NCI-H82 treated with DMSO at 0.1 percent for 48 hours (cell line): ENCODE measurements at regions not wholly inside any gene's neighbourhood (a gene's known extent, or its start where the extent isn't known, plus 50 kb on each side); places are given as distances from the start of the nearest gene placed in this dataset.

ENCODE experiments used
- DNase-seq: peaks from one replicate; lab custom pipeline; 2025; ENCODE audit not compliant: unreplicated experiment; lab: John Stamatoyannopoulos, UW

- no peak for DNase-seq
These were observed 140.8 kb upstream of the ADAMTSL1 start for GRCh38 chr9:18333157-18333556.

DNA sequence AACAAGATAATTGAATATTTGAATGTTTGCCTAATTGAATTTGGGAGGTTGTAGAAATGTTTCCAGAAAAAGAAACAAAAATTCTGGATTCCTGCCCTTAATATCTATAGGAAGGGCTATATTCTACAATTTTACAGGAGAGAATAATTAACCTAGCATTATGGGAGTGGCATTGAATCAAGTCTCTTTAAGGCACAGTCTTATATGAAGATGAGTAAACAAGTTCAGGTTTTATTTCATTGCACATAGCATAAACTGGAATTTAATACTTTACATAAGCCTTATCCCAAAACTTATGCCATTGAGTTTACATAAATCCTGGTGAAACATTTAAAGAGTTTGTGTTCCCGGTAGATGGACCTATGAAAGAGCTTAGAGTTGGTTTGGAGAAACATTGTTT lies 138.1 kb upstream of the ADAMTSL1 start:
- DNase-seq, result no peak

DNA sequence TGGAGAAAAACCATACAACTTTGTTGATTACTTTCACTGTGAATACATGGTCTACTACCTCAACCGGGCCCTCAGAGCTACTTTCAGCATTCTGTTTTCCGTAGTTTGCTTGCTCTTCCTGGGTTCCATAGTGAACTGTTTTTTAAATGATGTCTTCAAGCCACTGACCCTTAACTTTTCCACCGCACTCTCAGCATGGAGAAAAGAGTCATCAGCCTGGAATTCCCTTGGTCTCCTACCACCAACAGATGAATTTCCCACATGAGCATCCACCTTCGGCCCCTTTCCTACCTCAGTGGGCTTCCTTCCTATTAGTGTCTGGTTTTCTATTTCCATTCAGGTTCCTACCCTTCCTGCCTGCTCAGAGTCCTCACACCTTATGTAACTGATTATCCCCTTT lies 135.9 kb upstream of the ADAMTSL1 start:
- no peak for DNase-seq

- no peak for DNase-seq
These were observed 130.2 kb upstream of the ADAMTSL1 start for GRCh38 chr9:18343784-18344183.

- DNase-seq, result no peak
These were observed 127.2 kb upstream of the ADAMTSL1 start for GRCh38 chr9:18346745-18347144.

- DNase-seq, result no peak
These were observed 126.4 kb upstream of the ADAMTSL1 start for GRCh38 chr9:18347386-18348082.

- no peak for DNase-seq
These were observed 125.9 kb upstream of the ADAMTSL1 start for GRCh38 chr9:18348083-18348475.

DNA sequence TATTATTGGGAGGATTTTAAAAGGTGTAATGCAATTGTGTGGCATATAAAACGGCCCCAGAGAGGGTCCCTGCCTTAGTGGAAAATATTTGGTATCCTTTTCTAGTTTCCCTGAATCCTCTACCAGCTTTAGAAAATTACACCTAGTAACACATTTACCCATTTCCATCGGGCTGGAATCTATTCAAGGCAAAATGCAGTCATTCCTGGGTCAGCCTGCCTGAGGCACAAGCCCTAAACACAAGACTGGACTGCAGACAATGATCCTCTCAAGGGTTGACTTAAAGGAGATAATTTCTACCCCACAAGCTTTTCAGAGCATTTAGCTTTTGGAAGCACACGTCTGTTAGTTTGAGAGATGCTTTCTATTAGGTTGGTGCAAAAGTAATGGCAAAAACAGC lies 124.4 kb upstream of the ADAMTSL1 start:
- no peak for DNase-seq

GRCh38 chr9:18350036-18350435 lies 123.9 kb upstream of the ADAMTSL1 start:
- no peak for DNase-seq

DNA sequence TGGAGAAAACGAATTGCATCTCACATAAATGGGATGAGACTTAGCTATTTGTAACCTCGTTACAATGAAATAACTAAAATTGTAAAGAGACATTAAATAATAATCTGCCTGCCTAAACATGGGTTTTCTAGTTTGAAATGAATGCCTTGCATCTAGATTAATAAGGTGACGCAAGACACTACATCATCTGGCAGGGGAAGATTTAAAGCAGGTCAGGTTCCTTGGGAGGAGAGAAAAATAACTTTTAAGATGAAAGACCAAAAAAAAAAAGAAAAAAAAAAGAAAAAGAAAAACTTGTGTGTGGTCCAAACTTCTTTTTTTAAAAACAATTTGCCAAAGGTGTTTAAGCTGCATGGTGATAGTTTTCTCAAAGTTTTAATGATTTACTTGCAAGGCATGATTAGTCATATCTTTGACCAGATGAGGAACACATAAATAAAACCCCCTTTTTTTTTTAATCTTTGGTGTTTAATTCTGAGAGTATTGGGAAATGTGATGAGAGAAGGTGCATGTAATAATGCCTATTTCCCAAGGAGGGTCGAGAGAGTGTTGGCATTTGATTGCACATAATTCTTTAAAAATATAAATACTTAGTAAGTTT lies 122.9 kb upstream of the ADAMTSL1 start:
- no peak for DNase-seq

- no peak for DNase-seq
These were observed 121.2 kb upstream of the ADAMTSL1 start for GRCh38 chr9:18352711-18353110.

DNA sequence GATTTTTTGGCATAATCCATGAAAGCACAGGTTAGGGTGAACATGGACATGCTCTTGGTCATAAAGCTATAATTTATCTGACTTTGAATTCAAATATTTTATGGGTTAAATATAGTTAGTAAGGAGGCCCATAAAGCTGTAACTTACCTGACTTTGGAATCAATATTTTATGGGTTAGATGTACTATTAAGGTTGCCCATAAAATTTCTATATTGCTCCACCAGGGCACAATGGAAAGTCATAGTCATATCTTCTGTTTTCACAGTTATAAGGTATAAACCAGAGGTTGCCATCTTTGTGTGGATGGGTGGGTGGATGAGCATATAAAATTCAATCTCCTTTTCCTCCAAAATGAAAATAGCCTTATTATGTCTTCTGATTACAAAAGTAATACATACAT lies 120.5 kb upstream of the ADAMTSL1 start:
- no peak for DNase-seq

DNA sequence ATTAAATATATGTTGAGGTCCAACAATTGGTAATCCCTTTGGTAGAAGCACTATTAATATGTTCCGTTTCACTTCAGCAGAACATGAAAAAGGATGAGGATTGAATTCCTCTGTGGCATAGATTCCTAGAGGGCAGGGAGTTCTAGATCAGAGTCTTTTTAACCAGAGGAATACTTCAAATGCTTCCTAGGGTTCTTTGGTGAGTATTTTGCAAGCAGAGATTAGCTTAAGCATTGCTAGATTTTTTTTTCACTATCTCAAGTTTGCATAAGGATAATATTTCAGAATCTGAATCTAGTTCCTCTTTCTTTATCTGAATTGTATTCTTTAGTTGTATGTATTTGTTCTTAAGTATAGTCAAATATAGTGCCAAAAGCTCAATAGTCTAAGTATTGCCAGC lies 116.6 kb upstream of the ADAMTSL1 start:
- no peak for DNase-seq

DNA sequence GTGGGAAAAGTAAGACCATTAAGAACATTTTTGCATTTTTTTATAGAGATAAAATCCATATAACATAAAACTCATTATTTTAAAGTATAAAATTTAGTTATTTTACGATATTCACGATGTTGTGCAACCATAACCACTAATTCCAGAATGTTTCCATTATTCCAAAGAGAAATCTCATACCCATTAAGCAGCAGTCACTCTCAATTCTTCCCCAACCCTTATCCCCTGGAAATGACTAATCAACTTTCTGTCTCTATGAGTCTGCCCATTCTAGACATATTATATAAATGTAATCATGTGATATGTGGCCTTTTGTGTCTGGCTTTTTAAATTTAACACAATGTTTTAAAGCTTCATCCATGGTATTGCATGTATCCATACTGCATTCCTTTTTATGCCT lies 115.6 kb upstream of the ADAMTSL1 start:
- DNase-seq, result no peak

DNA sequence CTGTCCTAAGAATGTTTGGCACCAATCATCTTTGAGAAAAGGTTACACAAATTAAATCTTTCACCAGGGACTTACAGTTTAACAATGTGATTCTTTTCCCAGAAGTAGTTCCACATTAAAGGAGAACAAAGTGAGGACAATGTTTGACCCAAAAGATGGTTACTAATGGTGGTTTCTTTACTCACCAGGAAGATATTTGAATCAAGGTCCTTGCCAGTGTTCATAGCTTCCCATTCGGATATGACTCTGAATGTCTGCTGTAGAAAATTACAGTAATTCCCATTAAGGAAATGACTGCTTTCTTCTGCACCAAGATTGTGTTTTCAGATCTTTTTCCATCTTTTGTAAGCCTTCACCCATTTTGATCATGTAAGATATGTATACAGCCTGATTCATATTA lies 114.6 kb upstream of the ADAMTSL1 start:
- no peak for DNase-seq

GRCh38 chr9:18360005-18360404 lies 113.9 kb upstream of the ADAMTSL1 start:
- DNase-seq, result no peak

DNA sequence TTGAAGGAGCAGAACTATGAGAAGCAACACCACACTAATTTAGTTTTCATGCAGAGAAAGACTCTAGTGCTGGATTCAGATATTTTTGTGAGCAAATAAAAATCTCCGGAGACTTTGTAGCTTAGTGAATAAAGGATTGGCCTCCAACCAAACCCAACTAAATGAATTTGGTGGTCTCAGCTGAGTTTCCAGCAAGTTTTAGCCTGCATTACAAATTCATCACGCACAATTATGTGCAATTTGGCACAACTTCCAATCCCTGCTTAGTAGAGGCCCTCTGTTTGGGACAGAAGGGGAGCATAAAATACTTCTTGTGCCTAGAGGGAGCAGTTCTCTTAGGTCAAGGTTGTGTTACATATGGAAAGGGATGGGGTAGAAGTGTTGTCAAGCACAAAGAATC lies 112.3 kb upstream of the ADAMTSL1 start:
- DNase-seq, result no peak

- no peak for DNase-seq
These were observed 111.8 kb upstream of the ADAMTSL1 start for GRCh38 chr9:18362166-18362565.

GRCh38 chr9:18362901-18363685 lies 110.9 kb upstream of the ADAMTSL1 start:
- DNase-seq, result no peak

GRCh38 chr9:18365651-18366050 lies 108.3 kb upstream of the ADAMTSL1 start:
- DNase-seq, result no peak

GRCh38 chr9:18366184-18366583 lies 107.8 kb upstream of the ADAMTSL1 start:
- no peak for DNase-seq

GRCh38 chr9:18368206-18368605 lies 105.7 kb upstream of the ADAMTSL1 start:
- no peak for DNase-seq
